ENCODE measurements at regions not wholly inside any gene's neighbourhood (a gene's known extent, or its start where the extent isn't known, plus 50 kb on each side); places are given as distances from the start of the nearest gene placed in this dataset.

DNA sequence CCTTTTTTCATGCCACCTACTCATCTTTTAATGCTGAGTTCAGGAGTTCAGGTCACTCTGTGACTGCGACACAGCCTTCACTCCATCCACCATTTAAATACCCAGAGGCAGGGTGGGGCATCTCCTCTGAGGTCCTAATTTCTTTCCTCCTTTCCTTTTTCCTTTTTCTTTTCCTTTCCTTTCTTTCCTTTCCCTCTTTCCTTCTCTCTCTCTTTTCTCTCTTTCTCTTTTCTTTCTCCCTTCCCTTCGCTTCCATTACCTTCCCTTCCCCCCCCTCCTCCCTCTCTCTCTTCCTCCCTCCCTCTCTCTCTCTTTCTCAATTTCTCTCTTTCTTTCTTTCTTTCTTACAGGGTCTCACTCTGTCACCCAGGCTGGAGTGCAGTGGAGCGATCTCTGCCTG is 145.9 kb upstream of the SVIL start:
- Histone ChIP-seq H3K4me1 (replicated peaks in 1 of 2; ENCODE audit: control insufficient read depth in 2 of 2, insufficient read depth in 2 of 2, low read length in 2 of 2) (no peaks in the 10 kb centered on the region), H3K4me3 (no peak overlapping the region), H3K9ac (ENCODE audit: insufficient read depth in 1 of 2, low read depth in 2 of 2, low read length in 2 of 2) (no peak overlapping the region), H3K9me1 (ENCODE audit: control insufficient read depth, insufficient read depth, low read length) (no peaks in the 10 kb centered on the region), H3K79me2 (ENCODE audit: control insufficient read depth, insufficient read depth, low read length) (no peaks in the 10 kb centered on the region), H4K20me1 (replicated peaks; ENCODE audit: control insufficient read depth, insufficient read depth, low read length) (no peaks in the 10 kb centered on the region), H2AFZ (ENCODE audit: low read depth, low read length) (no peak overlapping the region), H3K27ac (ENCODE audit: extremely low read depth, low read depth, low read length) (no peak overlapping the region), H3K27me3 (ENCODE audit: control insufficient read depth in 2 of 2, insufficient read depth in 2 of 2, low read length in 2 of 2) (peaks cover 3 to 21% of the 10 kb centered on the region in 2 experiments; a peak in 3 of 5 replicates), H3K36me3 (ENCODE audit: control insufficient read depth, insufficient read depth, low read length) (no peaks in the 10 kb centered on the region), H3K4me2 (ENCODE audit: insufficient read depth, low read length) (no peak overlapping the region), H3K9me3 (replicated peaks; ENCODE audit: control insufficient read depth, insufficient read depth, low read depth, low read length) (no peaks in the 10 kb centered on the region)
- ATAC-seq (no peak), DNase-seq (ENCODE audit: extremely low read depth in 1 of 4, low spot score in 3 of 4) (no peak), FAIRE-seq (no peak)
- BruUV-seq (replicated peaks): no TSS peak
- ChIA-PET POLR2A (no interaction called here), CTCF (ENCODE audit: low intra/inter-chr PET ratio) (no interaction called here)
- TF ChIP-seq, protein P1, sequence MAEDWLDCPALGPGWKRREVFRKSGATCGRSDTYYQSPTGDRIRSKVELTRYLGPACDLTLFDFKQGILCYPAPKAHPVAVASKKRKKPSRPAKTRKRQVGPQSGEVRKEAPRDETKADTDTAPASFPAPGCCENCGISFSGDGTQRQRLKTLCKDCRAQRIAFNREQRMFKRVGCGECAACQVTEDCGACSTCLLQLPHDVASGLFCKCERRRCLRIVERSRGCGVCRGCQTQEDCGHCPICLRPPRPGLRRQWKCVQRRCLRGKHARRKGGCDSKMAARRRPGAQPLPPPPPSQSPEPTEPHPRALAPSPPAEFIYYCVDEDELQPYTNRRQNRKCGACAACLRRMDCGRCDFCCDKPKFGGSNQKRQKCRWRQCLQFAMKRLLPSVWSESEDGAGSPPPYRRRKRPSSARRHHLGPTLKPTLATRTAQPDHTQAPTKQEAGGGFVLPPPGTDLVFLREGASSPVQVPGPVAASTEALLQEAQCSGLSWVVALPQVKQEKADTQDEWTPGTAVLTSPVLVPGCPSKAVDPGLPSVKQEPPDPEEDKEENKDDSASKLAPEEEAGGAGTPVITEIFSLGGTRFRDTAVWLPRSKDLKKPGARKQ (CRISPR knock-in tag; IDR thresholded peaks at IDR 0.05): no peak
- TF ChIP-seq, protein P2, sequence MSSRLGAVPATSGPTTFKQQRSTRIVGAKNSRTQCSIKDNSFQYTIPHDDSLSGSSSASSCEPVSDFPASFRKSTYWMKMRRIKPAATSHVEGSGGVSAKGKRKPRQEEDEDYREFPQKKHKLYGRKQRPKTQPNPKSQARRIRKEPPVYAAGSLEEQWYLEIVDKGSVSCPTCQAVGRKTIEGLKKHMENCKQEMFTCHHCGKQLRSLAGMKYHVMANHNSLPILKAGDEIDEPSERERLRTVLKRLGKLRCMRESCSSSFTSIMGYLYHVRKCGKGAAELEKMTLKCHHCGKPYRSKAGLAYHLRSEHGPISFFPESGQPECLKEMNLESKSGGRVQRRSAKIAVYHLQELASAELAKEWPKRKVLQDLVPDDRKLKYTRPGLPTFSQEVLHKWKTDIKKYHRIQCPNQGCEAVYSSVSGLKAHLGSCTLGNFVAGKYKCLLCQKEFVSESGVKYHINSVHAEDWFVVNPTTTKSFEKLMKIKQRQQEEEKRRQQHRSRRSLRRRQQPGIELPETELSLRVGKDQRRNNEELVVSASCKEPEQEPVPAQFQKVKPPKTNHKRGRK (tag; IDR thresholded peaks at IDR 0.05): peak; percentile 78
- WGBS (ENCODE audit: insufficient coverage, low coverage, missing lambda C conversion rate): 3% methylated on average over 3 of the region's 3 CpGs
- intact Hi-C loops (cut with micrococcal nuclease): no loop called here
- in situ Hi-C loops (cut with MboI): no loop called here

DNA sequence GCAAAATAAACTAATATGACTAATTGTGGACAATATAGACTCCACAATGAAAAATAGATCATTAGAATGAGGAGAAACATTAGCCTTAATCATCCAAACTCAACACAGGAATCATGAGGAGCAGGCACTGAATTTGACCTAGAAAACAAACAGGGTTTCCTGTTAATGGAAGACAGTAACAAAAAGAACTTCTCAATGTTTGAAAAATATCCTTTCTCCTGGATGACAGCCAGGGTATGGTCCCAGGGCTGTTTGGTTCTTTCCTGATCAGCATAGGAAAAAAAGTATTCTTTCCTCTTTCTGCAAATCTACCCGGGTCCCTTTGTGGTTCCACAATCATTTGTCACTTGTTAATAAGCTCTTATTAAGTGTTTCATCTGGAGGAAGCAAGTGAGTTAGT is 145.3 kb upstream of the SVIL start:
- Histone ChIP-seq H3K9me3 (replicated peaks; ENCODE audit: control insufficient read depth, insufficient read depth, low read depth, low read length) (no peaks in the 10 kb centered on the region), H3K27ac (ENCODE audit: extremely low read depth, low read depth, low read length) (no peak overlapping the region), H3K4me2 (ENCODE audit: insufficient read depth, low read length) (no peak overlapping the region), H4K20me1 (replicated peaks; ENCODE audit: control insufficient read depth, insufficient read depth, low read length) (no peaks in the 10 kb centered on the region), H3K9ac (ENCODE audit: insufficient read depth in 1 of 2, low read depth in 2 of 2, low read length in 2 of 2) (no peak overlapping the region), H2AFZ (ENCODE audit: low read depth, low read length) (no peak overlapping the region), H3K9me1 (ENCODE audit: control insufficient read depth, insufficient read depth, low read length) (no peaks in the 10 kb centered on the region), H3K27me3 (ENCODE audit: control insufficient read depth in 2 of 2, insufficient read depth in 2 of 2, low read length in 2 of 2) (peaks cover 3 to 21% of the 10 kb centered on the region in 2 experiments; a peak in 3 of 5 replicates), H3K36me3 (ENCODE audit: control insufficient read depth, insufficient read depth, low read length) (no peaks in the 10 kb centered on the region), H3K4me1 (replicated peaks in 1 of 2; ENCODE audit: control insufficient read depth in 2 of 2, insufficient read depth in 2 of 2, low read length in 2 of 2) (no peaks in the 10 kb centered on the region), H3K79me2 (ENCODE audit: control insufficient read depth, insufficient read depth, low read length) (no peaks in the 10 kb centered on the region), H3K4me3 (no peak overlapping the region)
- WGBS (ENCODE audit: insufficient coverage, low coverage, missing lambda C conversion rate): 7% methylated on average over 1 of the region's 1 CpG
- DNase-seq (ENCODE audit: extremely low read depth in 1 of 4, low spot score in 3 of 4): no peak
- no peak for ATAC-seq
- no TSS peak for BruUV-seq (replicated peaks)
- ChIA-PET POLR2A (no interaction called here), CTCF (ENCODE audit: low intra/inter-chr PET ratio) (no interaction called here)
- no peak for FAIRE-seq
- in situ Hi-C loops (cut with MboI): no loop called here
- intact Hi-C loops (cut with micrococcal nuclease): no loop called here
- TF ChIP-seq ZNF586 (CRISPR knock-in tag; conservative IDR thresholded peaks at IDR 0.05) (no peak), ZNF561 (CRISPR knock-in tag; conservative IDR thresholded peaks at IDR 0.05) (no peak), RBM22 (IDR thresholded peaks at IDR 0.05; ENCODE audit: low read depth, low read length, poor library complexity, severe bottlenecking) (no peak), TAF9B (IDR thresholded peaks at IDR 0.05; ENCODE audit: partially characterized antibody) (no peak), NCOR1 (IDR thresholded peaks at IDR 0.05) (no peak)
- TF ChIP-seq, protein P3, sequence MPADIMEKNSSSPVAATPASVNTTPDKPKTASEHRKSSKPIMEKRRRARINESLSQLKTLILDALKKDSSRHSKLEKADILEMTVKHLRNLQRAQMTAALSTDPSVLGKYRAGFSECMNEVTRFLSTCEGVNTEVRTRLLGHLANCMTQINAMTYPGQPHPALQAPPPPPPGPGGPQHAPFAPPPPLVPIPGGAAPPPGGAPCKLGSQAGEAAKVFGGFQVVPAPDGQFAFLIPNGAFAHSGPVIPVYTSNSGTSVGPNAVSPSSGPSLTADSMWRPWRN (IDR thresholded peaks at IDR 0.05; ENCODE audit: low read depth): no peak

Data from K562 (cell line).